A549 (cell line): ENCODE measurements at regions not wholly inside any gene's neighbourhood (a gene's known extent, or its start where the extent isn't known, plus 50 kb on each side); places are given as distances from the start of the nearest gene placed in this dataset.

Experiments used
- CHD2 ChIP-seq: fragments of 150-350 bp; IDR thresholded peaks from 2 replicates; pipeline ENCODE4 v1.6.1; 2014; ENCODE audit warnings: low read length; ENCODE audit not compliant: partially characterized antibody
- CTCF ChIP-seq: fragments of >200 bp; sonication (Bioruptor Twin); formaldehyde crosslinking; IDR thresholded peaks from 3 replicates; pipeline ENCODE4 v1.5.1; 2016
- ESRRA ChIP-seq: fragments of 150-350 bp; IDR thresholded peaks from 2 replicates; pipeline ENCODE4 v1.6.1; 2014; ENCODE audit warnings: mild to moderate bottlenecking, low read length, borderline replicate concordance
- POLR2A ChIP-seq: IDR thresholded peaks from 2 replicates; pipeline ENCODE4 v1.6.1; 2012; ENCODE audit warnings: mild to moderate bottlenecking, low read length
- TF ChIP-seq, protein P1 (sequence below): fragments of 200-600 bp; sonication (generic); IDR thresholded peaks from 2 replicates; pipeline ENCODE4 v1.6.1; 2016; ENCODE audit warnings: antibody characterized with exemption, mild to moderate bottlenecking, moderate library complexity

DNA sequence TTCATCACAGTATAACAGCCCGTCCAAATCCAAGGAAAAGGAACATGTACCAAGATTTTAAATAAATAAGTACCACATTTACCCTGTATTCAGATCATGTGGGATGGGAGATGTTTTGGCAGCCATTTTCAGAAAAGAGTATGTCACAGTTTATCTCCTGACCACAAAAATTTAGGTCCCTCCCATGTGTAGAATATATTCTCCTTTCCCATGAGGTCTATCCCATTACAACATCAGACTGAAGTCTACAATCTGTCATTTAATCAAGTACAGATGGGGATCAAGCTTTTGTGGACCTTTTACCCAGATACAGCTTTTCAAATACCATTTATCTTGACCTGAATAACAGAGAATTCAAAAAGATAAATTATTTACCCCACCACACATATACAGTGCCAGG is 444.5 kb downstream of the PLOD2 start:
- TF ChIP-seq CTCF (no peak), POLR2A (no peak), ESRRA (no peak), CHD2 (no peak)
- TF ChIP-seq, protein P1, sequence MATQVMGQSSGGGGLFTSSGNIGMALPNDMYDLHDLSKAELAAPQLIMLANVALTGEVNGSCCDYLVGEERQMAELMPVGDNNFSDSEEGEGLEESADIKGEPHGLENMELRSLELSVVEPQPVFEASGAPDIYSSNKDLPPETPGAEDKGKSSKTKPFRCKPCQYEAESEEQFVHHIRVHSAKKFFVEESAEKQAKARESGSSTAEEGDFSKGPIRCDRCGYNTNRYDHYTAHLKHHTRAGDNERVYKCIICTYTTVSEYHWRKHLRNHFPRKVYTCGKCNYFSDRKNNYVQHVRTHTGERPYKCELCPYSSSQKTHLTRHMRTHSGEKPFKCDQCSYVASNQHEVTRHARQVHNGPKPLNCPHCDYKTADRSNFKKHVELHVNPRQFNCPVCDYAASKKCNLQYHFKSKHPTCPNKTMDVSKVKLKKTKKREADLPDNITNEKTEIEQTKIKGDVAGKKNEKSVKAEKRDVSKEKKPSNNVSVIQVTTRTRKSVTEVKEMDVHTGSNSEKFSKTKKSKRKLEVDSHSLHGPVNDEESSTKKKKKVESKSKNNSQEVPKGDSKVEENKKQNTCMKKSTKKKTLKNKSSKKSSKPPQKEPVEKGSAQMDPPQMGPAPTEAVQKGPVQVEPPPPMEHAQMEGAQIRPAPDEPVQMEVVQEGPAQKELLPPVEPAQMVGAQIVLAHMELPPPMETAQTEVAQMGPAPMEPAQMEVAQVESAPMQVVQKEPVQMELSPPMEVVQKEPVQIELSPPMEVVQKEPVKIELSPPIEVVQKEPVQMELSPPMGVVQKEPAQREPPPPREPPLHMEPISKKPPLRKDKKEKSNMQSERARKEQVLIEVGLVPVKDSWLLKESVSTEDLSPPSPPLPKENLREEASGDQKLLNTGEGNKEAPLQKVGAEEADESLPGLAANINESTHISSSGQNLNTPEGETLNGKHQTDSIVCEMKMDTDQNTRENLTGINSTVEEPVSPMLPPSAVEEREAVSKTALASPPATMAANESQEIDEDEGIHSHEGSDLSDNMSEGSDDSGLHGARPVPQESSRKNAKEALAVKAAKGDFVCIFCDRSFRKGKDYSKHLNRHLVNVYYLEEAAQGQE: no peak
